ENCODE measurements at regions not wholly inside any gene's neighbourhood (a gene's known extent, or its start where the extent isn't known, plus 50 kb on each side); places are given as distances from the start of the nearest gene placed in this dataset.

GRCh38 chr1:2887941-2888855 lies 86.7 kb upstream of the TTC34 start:
- TF ChIP-seq POLR2A (IDR thresholded peaks at IDR 0.05), result no peak
- no peak for TF ChIP-seq CTCF (IDR thresholded peaks at IDR 0.05)
- TF ChIP-seq POLR2AphosphoS5 (IDR thresholded peaks at IDR 0.05), result no peak

Data from breast epithelium (tissue), 3 donors.